ENCODE measurements at regions not wholly inside any gene's neighbourhood (a gene's known extent, or its start where the extent isn't known, plus 50 kb on each side); places are given as distances from the start of the nearest gene placed in this dataset.
"Not testable (repeated sequence)": the region's sequence is repeated elsewhere in the genome, so short reads cannot be mapped to it uniquely, and the experiment has no call there.

DNA sequence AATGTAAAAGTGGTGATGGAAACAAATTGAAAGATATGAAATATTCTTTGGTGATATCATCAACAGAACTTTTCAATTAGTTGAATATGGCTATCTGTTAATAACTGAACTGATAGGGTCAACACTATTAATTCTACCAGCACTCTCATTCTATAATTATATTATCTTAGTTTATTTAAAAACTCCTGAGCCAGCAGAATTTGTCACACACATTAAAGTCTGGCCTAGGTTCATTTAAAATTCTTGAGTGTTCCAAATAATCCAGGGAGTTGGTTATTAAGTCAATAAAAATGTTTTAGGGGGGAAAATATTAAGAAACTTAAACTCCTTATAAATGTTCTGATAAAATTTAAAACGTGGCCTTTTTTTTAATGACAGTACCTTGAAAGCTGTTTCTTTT lies 189.6 kb upstream of the GRM7 start:
- DNase-seq (ENCODE audit: extremely low read depth in 1 of 11, low read depth in 9 of 11, low spot score in 4 of 11), result no peak

GRCh38 chr3:6679510-6679909 lies 181.4 kb upstream of the GRM7 start:
- DNase-seq (ENCODE audit: extremely low read depth in 1 of 11, low read depth in 9 of 11, low spot score in 4 of 11), result no peak

DNA sequence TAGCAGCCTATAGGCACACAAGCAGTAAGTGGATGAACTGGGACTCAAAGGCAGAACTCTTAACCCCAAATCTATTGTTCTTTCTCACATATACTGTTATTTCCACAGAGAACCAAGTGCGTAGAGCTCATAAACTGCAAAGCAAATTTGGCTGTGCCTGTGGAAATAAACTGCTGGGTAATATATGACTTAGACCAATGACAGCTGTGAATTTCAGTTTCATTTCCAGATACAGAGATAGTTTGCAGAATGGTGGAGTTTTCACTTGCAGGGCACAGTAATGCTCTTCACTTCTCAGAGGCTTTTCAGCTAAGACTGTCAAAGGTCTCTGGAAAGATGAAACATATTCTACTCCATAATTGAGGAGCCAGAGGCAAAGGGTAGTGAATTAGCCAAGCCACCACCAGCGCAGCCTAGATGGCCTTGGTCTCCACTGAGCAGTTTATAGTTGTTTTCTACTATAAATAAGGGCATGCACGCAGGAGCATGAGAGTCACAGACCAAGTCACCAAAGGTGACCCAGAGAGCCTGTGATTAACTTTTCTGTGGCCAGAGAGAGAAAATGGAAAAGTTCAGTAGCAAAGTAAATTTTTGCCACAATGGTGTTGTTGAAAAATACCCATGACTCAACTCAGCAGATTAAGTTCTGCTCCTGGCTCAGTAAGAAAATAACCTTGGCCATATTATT lies 180.7 kb upstream of the GRM7 start:
- no peak for DNase-seq (ENCODE audit: extremely low read depth in 1 of 11, low read depth in 9 of 11, low spot score in 4 of 11)

DNA sequence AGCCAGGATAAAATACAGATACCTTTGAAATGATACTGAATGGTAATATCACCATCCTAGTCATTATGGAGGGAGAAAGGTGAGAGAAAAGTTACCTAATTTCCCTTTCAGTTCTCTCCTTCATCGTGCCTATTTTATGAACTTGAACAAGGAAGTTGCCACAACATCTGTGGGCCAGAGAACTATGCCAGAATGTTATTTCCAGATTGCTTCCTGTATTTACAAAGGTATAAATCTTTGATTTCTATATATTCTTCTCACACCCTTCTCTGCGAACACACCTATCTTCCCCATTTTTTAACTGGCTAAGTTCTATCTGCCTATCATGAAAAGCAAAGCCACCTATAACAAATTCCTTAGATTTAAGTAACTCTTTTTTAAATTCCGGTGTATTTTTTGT lies 163.6 kb upstream of the GRM7 start:
- no peak for DNase-seq (ENCODE audit: extremely low read depth in 1 of 11, low read depth in 9 of 11, low spot score in 4 of 11)

- no peak for DNase-seq (ENCODE audit: extremely low read depth in 1 of 11, low read depth in 9 of 11, low spot score in 4 of 11)
Measured at GRCh38 chr3:6697722-6698121, 163.2 kb upstream of the GRM7 start.

- DNase-seq (ENCODE audit: extremely low read depth in 1 of 11, low read depth in 9 of 11, low spot score in 4 of 11), result not testable (repeated sequence)
Measured at GRCh38 chr3:6704817-6705216, 156.1 kb upstream of the GRM7 start.

DNA sequence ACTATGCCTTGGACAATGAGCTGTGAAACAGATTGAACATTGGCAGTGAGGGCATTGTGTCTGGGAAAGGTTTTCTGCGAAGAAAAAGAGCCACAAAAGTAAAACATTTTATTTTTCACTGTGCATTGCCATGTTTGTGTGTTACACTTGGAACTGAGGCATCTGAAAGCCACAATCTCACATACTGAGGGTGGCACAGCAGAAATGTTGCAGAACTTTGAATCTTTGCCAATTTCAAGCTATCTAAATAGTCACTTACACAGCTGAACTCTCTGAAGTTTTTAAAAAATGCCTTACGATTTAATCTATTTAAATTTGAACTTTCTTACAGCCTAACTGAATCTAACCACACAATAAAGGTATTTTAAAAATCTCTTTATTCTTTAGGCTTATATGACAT lies 154.1 kb upstream of the GRM7 start:
- no peak for DNase-seq (ENCODE audit: extremely low read depth in 1 of 11, low read depth in 9 of 11, low spot score in 4 of 11)

DNA sequence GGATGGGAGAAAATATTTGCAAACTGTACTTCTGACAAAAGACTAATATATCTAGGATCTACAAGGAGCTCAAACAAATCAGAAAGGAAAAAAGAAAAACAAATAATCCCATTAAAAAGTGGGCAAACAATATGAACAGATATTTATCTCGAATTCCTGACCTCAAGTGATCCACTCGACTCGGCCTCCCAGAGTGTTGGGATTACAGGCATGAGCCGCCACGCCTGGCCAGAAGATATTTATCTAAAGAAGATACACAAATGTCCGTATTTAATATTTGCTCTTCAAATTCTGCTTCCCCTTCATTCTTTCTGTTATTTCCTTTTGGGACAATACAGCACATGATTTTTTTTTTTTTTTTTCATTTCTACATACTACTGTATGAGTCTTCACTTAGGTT lies 151.7 kb upstream of the GRM7 start:
- DNase-seq (ENCODE audit: extremely low read depth in 1 of 11, low read depth in 9 of 11, low spot score in 4 of 11), result no peak

DNA sequence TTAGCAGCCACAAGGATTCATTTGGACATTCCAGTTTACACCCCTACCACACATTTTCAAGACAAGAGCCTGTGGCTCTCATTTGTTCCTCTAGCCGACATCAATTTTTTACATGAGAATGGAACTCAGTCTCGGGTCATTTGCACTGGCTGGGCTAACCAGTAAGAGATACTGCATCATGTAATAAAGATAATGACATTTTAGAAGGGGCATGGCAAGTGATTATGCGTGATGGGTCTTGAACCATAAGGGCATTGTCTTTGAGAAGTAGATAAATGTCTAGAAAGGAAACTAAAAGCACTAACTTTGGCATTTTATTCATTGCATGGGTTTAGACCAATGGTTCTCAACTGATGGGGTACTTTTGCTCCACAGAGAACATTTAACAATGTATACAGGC lies 146.0 kb upstream of the GRM7 start:
- no peak for DNase-seq (ENCODE audit: extremely low read depth in 1 of 11, low read depth in 9 of 11, low spot score in 4 of 11)

DNA sequence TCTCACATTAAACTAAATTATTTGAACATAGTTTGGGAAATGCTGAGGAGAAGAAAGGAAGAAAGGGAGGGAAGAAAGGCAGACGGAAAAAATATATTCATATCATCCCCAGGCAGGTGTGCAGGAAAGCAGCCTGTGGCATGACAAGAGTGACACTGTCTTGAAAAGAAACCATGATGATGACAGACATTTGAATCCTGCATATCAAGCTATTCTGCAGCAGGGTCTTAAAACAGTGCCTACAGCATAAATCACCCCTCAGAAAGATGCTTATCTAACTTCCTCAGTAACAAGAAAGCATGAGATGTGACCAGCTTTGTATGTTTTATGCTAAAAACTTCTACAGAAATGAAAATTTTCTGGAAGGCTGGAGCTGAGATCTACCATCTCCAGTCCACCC lies 144.5 kb upstream of the GRM7 start:
- no peak for DNase-seq (ENCODE audit: extremely low read depth in 1 of 11, low read depth in 9 of 11, low spot score in 4 of 11)

DNA sequence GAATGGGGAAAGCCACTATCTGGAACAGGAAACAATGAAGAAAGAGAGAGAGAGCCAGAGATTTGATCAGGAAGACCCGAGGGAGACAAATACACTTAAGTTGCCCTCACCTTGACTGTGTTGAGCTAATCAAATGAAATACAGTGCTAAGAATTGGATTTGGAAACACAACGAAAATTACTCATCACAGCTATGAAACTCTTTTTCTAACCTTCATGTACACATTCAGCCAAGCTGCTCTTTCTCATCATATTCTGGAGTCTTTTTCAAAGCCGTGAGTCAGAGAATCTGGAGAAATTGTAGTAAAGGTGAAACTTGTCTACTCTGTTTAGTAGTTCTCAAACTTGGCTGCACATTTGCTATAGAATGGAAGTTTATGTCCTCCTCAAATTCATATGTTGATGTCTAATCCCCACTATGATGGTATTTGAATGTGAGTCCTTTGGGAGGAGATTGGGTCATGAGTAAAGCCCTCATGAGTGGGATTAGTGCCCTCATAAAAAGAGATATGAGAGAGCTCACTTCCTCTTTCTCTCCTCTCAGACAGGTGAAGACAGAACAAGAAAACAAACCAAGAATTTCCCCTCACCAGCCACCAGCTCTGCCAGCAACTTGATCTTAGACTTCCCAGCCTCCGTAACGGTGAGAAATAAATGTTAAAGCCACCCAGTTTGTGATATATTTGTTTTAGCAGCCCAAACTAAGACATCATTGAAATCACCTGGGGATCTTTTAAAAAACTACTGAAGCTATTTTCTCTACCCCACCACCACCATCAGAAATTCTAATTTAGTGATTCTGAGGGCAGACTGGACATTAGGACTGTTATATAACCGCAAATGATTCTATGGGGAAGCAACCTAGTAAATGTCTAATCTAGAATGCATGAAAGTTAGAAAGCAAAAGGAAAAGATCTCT lies 143.6 kb upstream of the GRM7 start:
- DNase-seq (ENCODE audit: extremely low read depth in 1 of 11, low read depth in 9 of 11, low spot score in 4 of 11), result no peak

GRCh38 chr3:6719999-6720398 lies 140.9 kb upstream of the GRM7 start:
- DNase-seq (ENCODE audit: extremely low read depth in 1 of 11, low read depth in 9 of 11, low spot score in 4 of 11), result no peak

DNA sequence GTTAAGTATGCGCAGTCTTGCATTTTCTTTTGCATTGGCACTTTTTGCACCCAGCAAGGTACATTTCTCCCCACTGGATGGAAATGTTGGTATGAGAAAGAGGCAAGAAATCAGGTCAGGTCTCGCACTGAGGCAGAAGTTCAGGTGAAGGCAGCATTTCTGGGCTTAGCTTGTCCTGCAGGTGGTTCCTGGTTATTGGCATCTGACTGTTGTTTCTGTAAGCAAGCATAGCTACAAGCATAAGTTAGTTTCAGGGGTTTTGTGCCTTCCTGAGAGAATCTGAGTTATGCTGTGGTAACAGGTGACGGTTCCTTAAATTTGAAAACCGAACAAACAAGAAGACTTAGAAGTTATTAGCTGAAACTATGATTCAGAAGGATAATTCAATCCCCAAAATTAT lies 139.4 kb upstream of the GRM7 start:
- no peak for DNase-seq (ENCODE audit: extremely low read depth in 1 of 11, low read depth in 9 of 11, low spot score in 4 of 11)

GRCh38 chr3:6723205-6723604 lies 137.7 kb upstream of the GRM7 start:
- no peak for DNase-seq (ENCODE audit: extremely low read depth in 1 of 11, low read depth in 9 of 11, low spot score in 4 of 11)

DNA sequence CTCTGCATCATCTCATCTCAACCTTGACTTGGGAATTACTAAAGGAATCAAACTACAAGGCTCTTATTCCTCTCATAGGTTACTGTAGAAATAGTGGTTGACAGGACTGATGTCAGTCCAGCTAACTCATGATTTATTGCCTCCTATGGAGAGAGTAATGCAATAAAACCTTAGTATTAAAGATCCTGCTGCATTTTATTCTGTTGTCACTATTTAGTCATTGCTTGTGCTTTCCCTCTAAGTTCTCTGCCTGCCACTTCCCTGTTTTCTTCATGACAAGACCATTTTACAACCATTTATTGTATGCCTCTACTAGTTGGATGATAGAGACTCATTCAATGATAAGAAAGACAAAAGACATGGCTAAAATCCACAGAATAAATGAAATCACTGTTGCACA lies 134.1 kb upstream of the GRM7 start:
- no peak for DNase-seq (ENCODE audit: extremely low read depth in 1 of 11, low read depth in 9 of 11, low spot score in 4 of 11)

- no peak for DNase-seq (ENCODE audit: extremely low read depth in 1 of 11, low read depth in 9 of 11, low spot score in 4 of 11)
Measured at GRCh38 chr3:6732807-6733206, 128.1 kb upstream of the GRM7 start.

DNA sequence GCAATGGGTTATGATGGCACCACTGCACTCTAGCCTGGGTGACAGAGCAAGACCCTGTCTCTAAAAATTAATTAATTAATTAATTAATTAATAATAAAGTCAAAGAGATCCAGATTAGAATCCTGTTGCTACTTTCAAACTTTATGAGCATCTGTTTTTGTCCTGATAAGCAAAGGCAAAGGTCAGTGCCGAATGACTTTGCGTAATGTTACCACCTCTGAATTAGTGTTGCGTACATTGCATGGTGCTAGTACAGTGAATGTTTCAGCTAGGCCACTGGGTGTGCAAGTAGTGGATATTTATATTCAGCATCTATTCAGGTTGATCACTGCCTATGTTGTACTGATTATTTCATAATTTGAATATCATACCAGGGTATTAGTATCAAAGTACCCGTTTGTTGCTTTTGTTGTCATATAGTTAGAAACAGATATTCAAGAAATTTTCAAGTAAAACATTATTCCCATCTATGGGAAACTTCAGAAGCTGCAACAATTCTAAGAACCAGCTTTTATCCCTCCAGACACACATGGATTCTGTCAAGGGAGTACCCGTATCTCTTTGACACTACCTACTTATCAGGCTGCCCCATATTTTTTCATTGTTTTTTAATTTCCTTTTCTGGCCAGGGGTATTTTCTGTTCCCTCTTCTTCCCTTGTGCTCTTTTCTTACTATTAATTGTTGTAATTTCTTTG lies 127.1 kb upstream of the GRM7 start:
- DNase-seq (ENCODE audit: extremely low read depth in 1 of 11, low read depth in 9 of 11, low spot score in 4 of 11), result no peak

DNA sequence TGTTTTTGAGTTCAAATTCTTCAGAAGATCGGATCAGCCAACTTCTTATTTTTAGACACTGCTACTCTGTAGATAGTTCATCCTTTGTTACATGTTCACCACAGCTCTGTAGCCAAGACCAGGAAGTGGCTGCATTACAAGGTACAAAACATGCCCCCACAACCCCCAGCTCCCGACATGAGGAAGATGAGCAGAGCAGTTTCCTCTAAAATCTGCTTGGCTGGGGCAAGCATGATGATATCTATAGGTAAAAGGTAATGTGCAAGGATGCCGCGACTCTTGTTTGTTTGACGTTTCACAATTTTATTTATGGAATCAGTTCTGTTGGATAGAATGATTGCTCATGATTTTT lies 126.5 kb upstream of the GRM7 start:
- DNase-seq (ENCODE audit: extremely low read depth in 1 of 11, low read depth in 9 of 11, low spot score in 4 of 11), result no peak

- peak in 2 of 11 donors; percentile 4 to 9 for DNase-seq (ENCODE audit: extremely low read depth in 1 of 11, low read depth in 9 of 11, low spot score in 4 of 11)
Measured at GRCh38 chr3:6736836-6737629, 123.9 kb upstream of the GRM7 start.

All from renal cortex interstitium (tissue), 11 donors.